Mesodermal cell (in vitro differentiated cells): ENCODE measurements at regions not wholly inside any gene's neighbourhood (a gene's known extent, or its start where the extent isn't known, plus 50 kb on each side); places are given as distances from the start of the nearest gene placed in this dataset.
"Not testable (repeated sequence)": the region's sequence is repeated elsewhere in the genome, so short reads cannot be mapped to it uniquely, and the experiment has no call there.

ENCODE experiments used
- H3K27ac ChIP-seq: 2 replicates; pipeline ENCODE4 v1.7.0; 2013; ENCODE audit warnings: mild to moderate bottlenecking, low read depth, low read length, moderate library complexity; ENCODE audit not compliant: severe bottlenecking
- H3K36me3 ChIP-seq: 2 replicates; pipeline ENCODE4 v1.7.1; 2013; ENCODE audit warnings: mild to moderate bottlenecking, low read length, moderate library complexity; ENCODE audit not compliant: control insufficient read depth, insufficient read depth
- H3K4me1 ChIP-seq: one replicate; pipeline ENCODE4 v1.7.1; 2013; ENCODE audit warnings: mild to moderate bottlenecking, low read length; ENCODE audit not compliant: insufficient read depth, control insufficient read depth, poor library complexity, severe bottlenecking
- H3K4me3 ChIP-seq: 2 replicates; pipeline ENCODE4 v1.7.0; 2013; ENCODE audit warnings: low read length, control low read depth, mild to moderate bottlenecking; ENCODE audit not compliant: insufficient read depth, poor library complexity, severe bottlenecking; ENCODE audit errors: extremely low read depth
- H3K9me3 ChIP-seq: 2 replicates; pipeline ENCODE4 v1.7.1; 2013; ENCODE audit warnings: mild to moderate bottlenecking, low read length, moderate library complexity; ENCODE audit not compliant: control insufficient read depth
- WGBS, 2 experiments: methylation state at CpG; one replicate each; pipeline ENCODE4 v1.1.5; 2013; ENCODE audit warnings: missing lambda C conversion rate in 2 of 2; ENCODE audit not compliant: insufficient coverage in 2 of 2; 5-methylcytosine and 5-hydroxymethylcytosine counted together

- Histone ChIP-seq H3K27ac (no peak overlapping the region), H3K36me3 (no peaks in the 10 kb centered on the region), H3K9me3 (no peaks in the 10 kb centered on the region), H3K4me1 (peaks cover 13% of the 10 kb centered on the region), H3K4me3 (no peak overlapping the region)
- 36% methylated on average over 2 of the region's 3 CpGs; no CpG with 5 or more reads in 1 of the 2 experiments for WGBS, 2 experiments
These were observed 269.7 kb upstream of the ATP10A start for GRCh38 chr15:26132811-26133210.

- peaks cover 13% of the 10 kb centered on the region for H3K4me1 ChIP-seq
- H3K4me3 ChIP-seq = no peak overlapping the region
- H3K36me3 ChIP-seq = no peaks in the 10 kb centered on the region
- no peak overlapping the region for H3K27ac ChIP-seq
- 80% methylated on average over 1 of the region's 5 CpGs; no CpG with 5 or more reads in 1 of the 2 experiments for whole genome bisulfite sequencing, 2 experiments
- no peaks in the 10 kb centered on the region for H3K9me3 ChIP-seq
These were observed 266.7 kb upstream of the ATP10A start for GRCh38 chr15:26129852-26130251.

DNA sequence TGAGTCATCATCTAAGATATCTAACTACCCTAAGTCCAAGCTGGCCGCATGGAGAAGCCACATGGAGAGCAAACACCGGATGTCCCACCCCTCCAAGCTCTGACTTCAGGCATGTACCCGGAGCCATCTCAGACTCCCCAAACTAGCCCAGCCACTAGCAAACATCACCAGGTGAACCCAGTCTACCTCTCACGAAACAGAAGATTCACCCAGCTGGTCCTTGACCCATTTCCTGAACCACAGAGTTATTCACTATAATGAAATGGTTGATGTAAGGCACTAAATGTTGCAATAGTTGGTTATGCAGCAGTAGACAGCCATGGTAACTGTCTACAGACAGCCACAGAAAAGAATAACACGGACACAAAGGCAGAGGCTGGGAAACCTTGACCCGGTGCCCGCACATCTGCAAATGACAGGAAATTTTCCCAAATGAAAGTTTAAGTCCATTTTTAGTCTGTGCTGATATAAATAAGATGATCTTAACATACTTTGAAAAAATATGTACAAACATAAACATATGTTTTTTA lies 265.5 kb upstream of the ATP10A start:
- H3K27ac ChIP-seq = no peak overlapping the region
- 90 to 100% methylated on average over 1 to 5 of the region's 7 CpGs for WGBS, 2 experiments
- H3K4me1 ChIP-seq = peaks cover 13% of the 10 kb centered on the region

GRCh38 chr15:26126819-26127387 lies 263.8 kb upstream of the ATP10A start:
- no peak overlapping the region for H3K27ac ChIP-seq
- H3K4me3 ChIP-seq = no peak overlapping the region
- H3K9me3 ChIP-seq = no peaks in the 10 kb centered on the region
- 68 to 95% methylated on average over 3 of the region's 3 CpGs for WGBS, 2 experiments
- peaks cover 5% of the 10 kb centered on the region for H3K4me1 ChIP-seq
- no peaks in the 10 kb centered on the region for H3K36me3 ChIP-seq

More for the DNA sequence above, 265.5 kb upstream of the ATP10A start:
- H3K9me3 ChIP-seq = no peaks in the 10 kb centered on the region
- no peak overlapping the region for H3K4me3 ChIP-seq
- no peaks in the 10 kb centered on the region for H3K36me3 ChIP-seq

GRCh38 chr15:26126070-26126469 lies 262.9 kb upstream of the ATP10A start:
- 92% methylated on average over 5 of the region's 6 CpGs; no CpG with 5 or more reads in 1 of the 2 experiments for WGBS, 2 experiments
- H3K4me3 ChIP-seq = no peak overlapping the region
- H3K36me3 ChIP-seq = no peaks in the 10 kb centered on the region
- H3K27ac ChIP-seq = no peak overlapping the region
- H3K4me1 ChIP-seq = peaks cover 5% of the 10 kb centered on the region
- no peaks in the 10 kb centered on the region for H3K9me3 ChIP-seq

DNA sequence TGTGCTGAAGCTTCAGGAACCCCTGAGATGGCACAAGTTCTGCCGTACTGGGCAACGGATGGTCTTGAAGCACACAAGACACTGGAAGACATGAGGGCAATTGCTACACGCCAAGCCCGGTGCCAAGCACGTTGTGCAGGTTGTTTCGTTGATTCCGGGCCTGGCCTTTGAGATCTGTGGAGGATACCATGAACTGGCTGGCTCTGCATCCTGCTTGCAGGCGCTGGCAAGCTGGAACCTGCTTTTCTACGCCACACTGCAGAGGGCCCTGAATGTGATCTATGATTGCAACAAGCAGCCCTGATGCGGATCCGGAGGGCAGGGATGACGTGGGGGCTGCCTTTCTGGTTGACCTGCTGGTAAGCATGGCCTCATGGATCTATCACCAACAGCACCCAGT lies 262.5 kb upstream of the ATP10A start:
- 92 to 96% methylated on average over 12 of the region's 12 CpGs for WGBS, 2 experiments
- H3K4me3 ChIP-seq = no peak overlapping the region
- peaks cover 5% of the 10 kb centered on the region for H3K4me1 ChIP-seq

DNA sequence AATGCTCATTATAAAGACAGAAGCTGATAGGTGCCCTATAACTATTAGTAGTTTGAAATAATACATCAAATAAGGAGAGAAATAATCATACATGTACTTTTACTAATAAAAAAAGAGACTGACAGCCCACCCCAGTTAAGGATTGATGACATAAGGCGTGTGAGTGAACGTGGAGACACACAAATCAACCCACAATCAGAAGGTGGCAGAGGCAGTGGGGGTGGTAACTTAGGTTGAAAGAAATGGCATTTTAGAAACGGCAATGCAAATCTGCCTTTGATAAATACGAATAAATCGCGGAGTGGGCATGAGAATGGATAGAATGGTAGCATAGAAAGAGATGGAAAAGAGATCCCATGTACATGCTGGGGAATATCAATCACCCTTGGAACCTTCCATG lies 256.2 kb upstream of the ATP10A start:
- Histone ChIP-seq H3K9me3 (no peaks in the 10 kb centered on the region), H3K27ac (no peak overlapping the region), H3K4me1 (no peaks in the 10 kb centered on the region), H3K36me3 (no peaks in the 10 kb centered on the region), H3K4me3 (no peak overlapping the region)
- 86% methylated on average over 4 of the region's 6 CpGs; no CpG with 5 or more reads in 1 of the 2 experiments for WGBS, 2 experiments

More for the DNA sequence above, 262.5 kb upstream of the ATP10A start:
- Histone ChIP-seq H3K9me3 (no peaks in the 10 kb centered on the region), H3K36me3 (no peaks in the 10 kb centered on the region), H3K27ac (no peak overlapping the region)

GRCh38 chr15:26115229-26115943 lies 252.3 kb upstream of the ATP10A start:
- Histone ChIP-seq H3K4me1 (no peaks in the 10 kb centered on the region), H3K9me3 (peaks cover 3% of the 10 kb centered on the region), H3K36me3 (no peaks in the 10 kb centered on the region), H3K4me3 (no peak overlapping the region), H3K27ac (no peak overlapping the region)
- WGBS, 2 experiments = 66 to 67% methylated on average over 5 to 8 of the region's 9 CpGs

- H3K4me3 ChIP-seq, H3K27ac ChIP-seq, H3K36me3 ChIP-seq, H3K4me1 ChIP-seq, H3K9me3 ChIP-seq: not testable (repeated sequence)
- 78 to 80% methylated on average over 7 to 8 of the region's 8 CpGs for WGBS, 2 experiments
These were observed 251.0 kb upstream of the ATP10A start for GRCh38 chr15:26114128-26114527.

DNA sequence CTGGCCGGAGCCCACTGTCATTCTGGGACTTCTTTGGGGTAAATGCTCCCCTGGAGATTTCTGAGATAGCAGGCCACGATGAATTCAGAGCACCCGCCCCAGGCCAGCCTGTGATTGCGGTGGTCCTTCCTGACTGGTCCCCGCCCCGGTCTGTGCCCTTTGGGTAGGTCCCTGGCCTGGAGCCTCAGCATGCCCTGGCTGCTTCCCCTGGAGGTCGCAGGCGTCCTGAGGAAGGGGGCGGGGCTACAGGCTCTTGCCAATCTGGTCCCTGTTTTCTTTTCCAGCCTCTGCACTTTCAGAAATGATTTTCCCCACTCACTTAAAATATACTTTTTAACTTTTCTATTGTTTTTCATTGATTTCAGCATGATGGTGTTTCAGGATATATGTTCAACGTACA lies 250.2 kb upstream of the ATP10A start:
- WGBS, 2 experiments = 78 to 86% methylated on average over 7 to 9 of the region's 10 CpGs
- no peak overlapping the region for H3K4me3 ChIP-seq
- H3K27ac ChIP-seq = no peak overlapping the region
- H3K36me3 ChIP-seq = no peaks in the 10 kb centered on the region
- H3K9me3 ChIP-seq = peaks cover 3% of the 10 kb centered on the region
- H3K4me1 ChIP-seq = no peaks in the 10 kb centered on the region

DNA sequence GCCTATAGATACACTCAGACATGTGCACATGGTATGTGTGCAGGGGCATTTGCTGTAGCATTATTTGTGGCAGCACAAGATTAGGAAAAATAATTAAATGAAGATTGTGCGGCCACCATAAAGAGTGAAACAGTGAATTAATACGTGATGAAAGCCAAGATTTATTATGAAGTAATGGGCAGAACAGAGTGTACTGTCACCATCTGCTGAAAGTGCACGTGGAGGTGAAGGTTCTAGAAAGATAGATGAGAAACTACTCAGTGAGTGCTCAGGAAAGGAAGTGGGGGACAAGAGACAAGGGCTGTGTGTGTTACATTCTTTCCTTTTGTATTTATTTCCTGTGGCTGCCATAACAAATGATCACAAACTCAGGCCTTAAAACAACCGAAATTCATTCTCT lies 246.1 kb upstream of the ATP10A start:
- Histone ChIP-seq H3K36me3 (no peaks in the 10 kb centered on the region), H3K4me1 (no peaks in the 10 kb centered on the region), H3K9me3 (peaks cover 3% of the 10 kb centered on the region), H3K27ac (no peak overlapping the region), H3K4me3 (no peak overlapping the region)
- WGBS, 2 experiments = 88 to 94% methylated on average over 4 of the region's 4 CpGs
